ENCODE measurements at regions not wholly inside any gene's neighbourhood (a gene's known extent, or its start where the extent isn't known, plus 50 kb on each side); places are given as distances from the start of the nearest gene placed in this dataset.

DNA sequence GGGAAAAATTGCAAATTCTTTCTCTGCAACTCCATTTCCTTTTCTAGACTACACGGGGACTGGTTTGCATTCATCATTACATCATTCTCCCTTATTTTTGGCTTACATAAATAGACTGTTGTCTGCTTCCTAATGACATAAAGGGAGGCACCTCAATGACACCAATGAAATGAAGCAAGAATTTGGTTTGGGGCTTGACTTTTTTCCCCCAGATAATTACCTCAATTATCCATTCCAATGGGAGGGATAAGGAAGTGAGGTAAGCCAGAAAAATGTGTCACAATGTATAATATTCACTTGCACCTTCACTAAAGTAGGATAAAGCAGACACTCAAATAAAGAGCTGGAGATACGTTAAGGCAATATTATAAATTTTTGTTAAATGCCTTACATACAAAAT lies 240.6 kb upstream of the GRIP1 start:
- no peak for FAIRE-seq

GRCh38 chr12:66920205-66920604 lies 241.3 kb upstream of the GRIP1 start:
- no peak for FAIRE-seq

DNA sequence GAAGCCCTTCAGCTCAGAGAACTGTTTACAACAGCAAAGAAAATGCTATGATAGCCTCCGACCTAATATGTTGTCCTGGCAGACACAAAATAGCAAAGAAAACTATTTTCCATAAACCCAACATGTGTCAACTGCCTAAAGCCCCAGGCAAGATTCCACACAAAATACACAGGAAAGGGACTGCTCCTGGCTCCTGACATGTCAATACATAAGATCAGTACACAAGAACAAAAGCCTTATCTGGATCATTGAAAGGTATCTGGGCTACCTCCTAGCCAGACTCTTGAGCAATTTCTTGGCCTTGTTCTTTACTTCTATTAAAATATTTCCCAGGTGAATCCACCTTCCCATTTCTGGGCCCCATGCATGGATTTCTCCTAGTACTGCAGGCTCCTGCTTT lies 242.3 kb upstream of the GRIP1 start:
- FAIRE-seq, result no peak

DNA sequence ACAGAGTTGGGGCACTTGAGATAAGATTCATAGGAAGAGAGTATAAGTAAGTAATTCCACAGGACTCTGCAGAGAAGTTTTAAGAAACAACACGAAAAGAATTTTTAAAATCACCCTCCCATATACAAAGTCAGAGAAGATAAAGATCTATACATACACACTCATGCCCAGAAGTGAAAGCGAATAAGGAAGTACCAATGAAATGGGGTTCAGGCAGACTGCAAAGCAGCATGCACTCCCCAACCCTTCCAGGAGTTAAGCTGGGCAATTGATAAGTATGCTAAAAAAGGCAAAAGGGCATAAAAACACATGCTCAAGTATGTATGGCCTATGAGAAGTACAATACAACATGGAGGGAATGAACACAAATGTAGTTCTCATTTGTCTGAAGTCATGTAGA lies 246.2 kb upstream of the GRIP1 start:
- no peak for FAIRE-seq

DNA sequence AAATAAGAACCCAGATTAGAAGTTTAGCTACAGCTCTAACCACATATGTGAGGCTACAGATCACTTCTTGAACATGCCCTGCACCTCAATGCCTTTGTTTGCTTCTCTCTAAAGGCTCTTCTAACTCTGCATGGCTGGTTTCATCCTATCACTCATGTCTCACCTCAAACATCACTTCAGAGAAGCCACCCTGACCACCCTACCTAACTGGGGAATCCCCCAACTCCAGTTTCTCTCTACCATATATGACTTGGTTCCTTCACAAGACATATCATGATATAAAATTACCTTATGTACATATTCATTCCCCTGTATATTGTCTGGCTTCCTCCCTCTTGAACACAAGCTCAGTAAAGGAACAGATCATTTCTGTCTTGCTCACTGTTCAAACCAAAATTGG lies 250.2 kb upstream of the GRIP1 start:
- FAIRE-seq, result no peak

- FAIRE-seq, result no peak
These were observed 252.2 kb upstream of the GRIP1 start for GRCh38 chr12:66931091-66931490.

DNA sequence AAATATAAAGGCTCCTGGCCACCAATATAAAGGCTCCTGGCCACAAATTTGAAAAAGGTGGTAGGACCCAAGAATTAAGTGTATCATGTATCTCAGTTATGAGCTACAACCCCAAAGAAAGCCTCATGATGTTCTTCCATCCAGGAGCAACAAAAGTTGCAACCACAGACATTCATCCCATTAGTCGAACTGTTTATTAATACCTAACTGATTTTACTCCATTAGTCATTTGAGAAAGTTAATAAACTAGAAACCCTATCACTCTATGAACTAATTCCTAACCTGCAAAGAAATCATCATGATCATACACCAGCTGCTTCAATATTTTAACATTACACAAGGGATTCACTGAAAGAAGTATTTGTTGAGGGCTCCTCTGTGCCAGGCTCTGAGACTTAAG lies 253.2 kb upstream of the GRIP1 start:
- no peak for FAIRE-seq

GRCh38 chr12:66934302-66935062 lies 255.6 kb upstream of the GRIP1 start:
- no peak for FAIRE-seq

GRCh38 chr12:66941150-66941549 lies 262.3 kb upstream of the GRIP1 start:
- no peak for FAIRE-seq

DNA sequence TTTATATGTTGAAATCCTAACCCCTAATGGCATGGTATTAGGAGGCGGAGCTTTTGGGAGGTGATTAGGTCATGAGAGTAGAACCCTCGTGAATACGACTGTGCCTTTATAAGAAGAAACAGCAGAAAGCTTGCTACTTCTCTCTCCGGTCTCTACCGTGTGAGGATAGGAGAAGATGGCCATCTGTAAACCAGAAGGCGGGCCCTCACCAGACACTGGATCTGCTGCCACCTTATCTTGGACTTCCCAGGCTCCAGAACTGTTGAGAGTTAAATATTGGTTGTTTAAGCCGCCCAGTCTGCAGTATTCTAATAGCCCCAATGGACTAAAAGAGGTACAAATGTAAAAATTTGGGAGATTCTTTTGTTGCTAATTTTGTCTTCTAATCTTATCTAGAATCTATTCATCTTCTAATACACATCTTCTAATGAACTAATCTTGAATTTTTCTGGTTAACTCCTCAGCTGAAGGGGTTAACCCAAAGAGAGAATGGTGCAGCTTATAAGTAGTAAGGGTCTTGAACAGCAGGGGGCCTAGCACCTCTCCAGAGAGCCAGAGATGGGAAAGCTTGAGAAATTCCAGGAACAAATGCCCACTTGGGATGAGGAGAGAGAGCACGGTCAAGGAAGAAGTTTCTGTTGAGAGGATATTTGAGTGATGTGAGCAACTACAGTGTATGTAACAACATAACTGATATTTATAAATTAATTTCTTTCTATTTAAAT lies 264.0 kb upstream of the GRIP1 start:
- no peak for FAIRE-seq

GRCh38 chr12:66944365-66944764 lies 265.5 kb upstream of the GRIP1 start:
- FAIRE-seq, result no peak

DNA sequence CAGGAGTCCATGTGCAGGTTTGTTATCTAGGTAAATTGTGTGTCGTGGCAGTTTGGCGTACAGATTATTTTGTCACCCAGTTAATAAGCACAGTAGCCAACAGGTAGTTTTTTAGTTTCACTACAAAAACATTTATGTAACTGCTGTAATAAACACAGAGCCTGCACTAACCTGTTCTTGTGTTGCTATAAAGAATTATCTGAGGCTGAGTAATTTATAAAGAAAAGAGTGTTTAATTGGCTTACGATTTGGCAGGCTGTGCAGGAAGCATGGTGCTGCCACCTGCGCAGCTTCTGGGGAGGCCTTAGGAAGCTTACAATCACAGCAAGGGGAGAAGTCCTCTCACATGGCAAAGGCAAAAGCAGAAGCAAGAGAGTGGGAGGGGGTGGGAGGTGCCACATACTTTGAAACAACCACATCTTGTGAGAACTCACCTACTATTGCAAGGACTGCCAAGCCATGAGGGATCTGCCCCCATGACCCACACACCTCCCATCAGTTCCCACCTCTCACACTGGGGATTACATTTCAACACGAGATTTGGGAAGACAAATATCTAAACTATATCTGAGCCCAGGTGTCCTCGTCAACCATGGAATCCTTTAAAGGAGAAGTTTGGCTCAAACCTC lies 266.4 kb upstream of the GRIP1 start:
- no peak for FAIRE-seq

DNA sequence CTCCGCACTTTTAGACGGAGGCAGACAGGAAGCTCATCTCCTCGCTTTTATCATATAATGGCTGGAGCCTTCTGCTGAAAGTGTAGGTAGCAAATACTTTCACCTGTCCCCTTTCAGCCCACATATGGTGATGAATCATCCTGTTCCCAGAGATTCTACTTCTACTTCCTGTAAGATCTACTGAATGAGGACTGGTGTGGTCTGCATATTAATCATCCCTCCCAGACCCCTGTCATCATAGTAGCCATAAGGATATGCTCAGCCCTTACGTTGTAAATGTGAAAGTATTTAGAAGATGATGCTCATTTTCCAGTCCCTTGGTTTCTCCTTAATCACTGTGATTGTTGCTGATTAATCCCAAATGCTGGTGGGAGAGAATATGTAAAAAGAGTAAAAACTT lies 268.2 kb upstream of the GRIP1 start:
- FAIRE-seq, result no peak

DNA sequence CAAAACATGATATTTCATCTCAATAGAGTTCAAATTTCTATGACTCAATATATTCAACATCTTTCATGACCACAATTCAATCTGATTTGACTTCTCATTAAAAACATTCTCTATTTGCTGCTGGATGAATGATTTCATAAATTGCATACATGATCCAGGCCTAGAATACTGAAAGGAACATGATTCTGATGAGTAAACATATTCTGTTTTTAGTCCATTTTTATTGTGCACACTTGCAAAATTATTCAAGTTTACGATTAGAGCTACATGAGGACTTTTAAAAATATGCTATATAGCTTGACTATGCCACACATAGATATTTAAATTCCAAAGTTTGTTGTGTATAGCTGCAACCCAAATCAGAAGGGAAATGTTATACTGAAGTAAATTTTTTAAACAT lies 273.8 kb upstream of the GRIP1 start:
- no peak for FAIRE-seq

- no peak for FAIRE-seq
These were observed 277.4 kb upstream of the GRIP1 start for GRCh38 chr12:66956300-66956699.

DNA sequence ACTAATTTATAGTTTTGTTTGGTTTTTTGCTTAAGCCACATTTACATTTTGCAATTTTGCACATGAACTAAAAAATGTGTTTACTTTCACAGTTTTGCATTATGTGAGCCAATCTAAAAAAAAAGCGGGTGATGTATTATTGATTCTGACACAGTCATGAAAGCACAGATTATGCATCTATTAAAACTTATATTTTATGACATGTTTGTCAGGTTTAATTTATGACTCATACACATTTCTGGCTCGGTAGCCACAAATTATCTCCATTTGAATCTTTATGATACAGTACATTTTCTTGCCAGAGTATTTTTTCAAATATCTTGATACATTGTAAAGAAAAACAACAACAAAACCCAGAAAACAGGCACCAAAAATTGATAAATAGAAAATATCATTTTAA lies 280.4 kb upstream of the GRIP1 start:
- no peak for FAIRE-seq

DNA sequence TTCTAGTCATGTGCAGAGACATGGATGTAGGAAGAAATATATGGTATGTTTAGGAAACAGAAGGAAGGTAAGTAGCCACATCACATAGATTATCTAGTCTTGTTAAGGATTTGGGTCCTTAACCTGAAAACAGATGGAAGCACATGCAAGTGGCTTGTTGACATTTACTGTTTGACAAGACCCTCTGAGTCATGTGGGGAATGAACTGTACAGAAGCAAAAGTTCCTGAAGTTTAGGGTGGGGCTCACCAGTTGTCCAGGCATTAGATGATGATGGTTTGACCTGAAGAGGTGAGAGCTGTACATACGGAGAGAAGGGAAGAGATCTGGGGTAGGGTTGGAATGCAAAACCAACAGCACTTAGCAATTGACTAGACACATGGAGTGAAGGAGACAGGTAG lies 281.1 kb upstream of the GRIP1 start:
- FAIRE-seq, result no peak

- no peak for FAIRE-seq
These were observed 282.1 kb upstream of the GRIP1 start for GRCh38 chr12:66960704-66961690.

DNA sequence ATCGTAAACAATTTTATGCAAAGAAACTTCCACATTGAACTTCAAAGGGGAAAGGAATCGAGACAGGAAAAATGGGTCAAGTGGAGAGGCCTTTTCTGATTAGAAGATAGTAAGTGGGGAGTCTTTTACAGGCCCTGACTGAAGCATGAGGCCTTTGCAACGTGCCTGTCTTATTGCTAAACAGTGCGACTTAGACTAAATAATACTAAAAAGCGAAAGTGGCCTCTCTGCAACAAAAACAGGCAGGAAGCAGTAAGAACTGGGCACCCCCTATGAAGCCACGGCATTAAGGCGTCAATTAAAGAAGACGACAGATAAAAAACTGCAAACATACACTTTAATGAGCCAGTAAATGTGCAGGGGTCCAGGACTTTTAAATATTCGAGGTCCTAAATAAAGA lies 283.4 kb upstream of the GRIP1 start:
- FAIRE-seq, result no peak

DNA sequence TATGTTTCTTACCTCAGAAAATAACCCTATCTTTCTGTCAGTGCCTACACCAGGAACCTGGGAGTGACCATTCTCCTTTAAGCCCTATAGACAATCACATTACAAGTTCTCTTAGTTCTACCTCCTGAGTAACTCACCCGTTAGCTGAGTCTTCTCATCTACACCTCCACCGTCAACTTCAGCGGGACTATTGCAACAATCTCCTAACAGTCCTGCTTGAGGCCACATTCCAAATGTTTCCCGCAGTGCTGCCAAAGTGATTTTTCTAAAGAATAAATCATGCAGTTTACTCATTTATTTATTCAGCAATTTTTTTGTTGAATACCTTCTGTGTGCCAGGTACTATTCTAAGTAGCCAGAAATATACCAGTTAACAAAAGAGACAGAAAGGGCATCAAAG lies 285.0 kb upstream of the GRIP1 start:
- no peak for FAIRE-seq

DNA sequence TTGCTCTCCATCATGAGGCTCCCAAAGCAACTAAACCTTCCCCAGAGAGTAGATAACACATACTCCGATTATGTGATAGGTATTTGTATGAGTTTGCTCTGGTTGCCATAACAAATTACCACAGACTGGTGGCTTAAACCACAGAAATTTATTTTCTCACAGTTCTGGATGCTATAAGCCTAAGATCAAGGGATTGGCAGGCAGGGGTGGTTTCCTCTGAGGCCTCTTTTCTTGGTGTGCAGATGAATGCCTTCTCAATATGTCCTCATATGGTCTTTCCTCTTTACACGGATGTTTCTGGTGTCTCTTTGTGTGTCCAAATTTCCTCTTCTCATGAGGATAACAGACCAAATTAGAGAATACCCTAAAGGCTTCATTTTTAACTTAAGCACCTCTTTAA lies 285.8 kb upstream of the GRIP1 start:
- no peak for FAIRE-seq

GRCh38 chr12:66965621-66966020 lies 286.7 kb upstream of the GRIP1 start:
- no peak for FAIRE-seq

GRCh38 chr12:66971816-66972215 lies 292.9 kb upstream of the GRIP1 start:
- no peak for FAIRE-seq

Measured in endometrium (tissue), 2 donors.